Esophagus squamous epithelium (tissue), 4 donors: ENCODE measurements at regions not wholly inside any gene's neighbourhood (a gene's known extent, or its start where the extent isn't known, plus 50 kb on each side); places are given as distances from the start of the nearest gene placed in this dataset.

ENCODE experiments used
- CTCF ChIP-seq, 6 experiments: fragments of 450-650 bp in 4 of 6; fragments of 200-600 bp in 2 of 6; sonication (generic) in 2 of 6; IDR thresholded peaks; one replicate each; pipeline ENCODE4 v1.5.1; 2016 to 2019; ENCODE audit warnings: antibody characterized with exemption in 6 of 6, mild to moderate bottlenecking in 4 of 6, moderate library complexity in 4 of 6
- POLR2A ChIP-seq, 4 donors: fragments of 450-650 bp; IDR thresholded peaks; one replicate each; pipeline ENCODE4 v1.6.1; 2017; ENCODE audit warnings: antibody characterized with exemption in 4 of 4, mild to moderate bottlenecking in 4 of 4, moderate library complexity in 3 of 4

- TF ChIP-seq CTCF (IDR thresholded peaks at IDR 0.05) (no peak), POLR2A (IDR thresholded peaks at IDR 0.05) (no peak)
These were observed 481.3 kb downstream of the NAF1 start for GRCh38 chr4:162685410-162685809.
